GM23338 (cell line): ENCODE measurements at regions not wholly inside any gene's neighbourhood (a gene's known extent, or its start where the extent isn't known, plus 50 kb on each side); places are given as distances from the start of the nearest gene placed in this dataset.

Source experiments
- ATAC-seq: fragments of 200-7000 bp; cut with Tn5 transposase; 3 replicates; pipeline ENCODE4 v1.9.1; 2020
- DNase-seq: peaks from one replicate; pipeline ENCODE4 v3.0.0-alpha.2; 2015; ENCODE audit warnings: low spot score
- H2AFZ ChIP-seq: fragments of 200-600 bp; sonication (generic); 2 replicates; pipeline ENCODE4 v1.8.0; 2016; ENCODE audit warnings: antibody characterized with exemption, mild to moderate bottlenecking, moderate library complexity
- H3F3A ChIP-seq: fragments of 200-600 bp; sonication (generic); replicated peaks from 2 replicates; pipeline ENCODE4 v1.8.0; 2017; ENCODE audit warnings: antibody characterized with exemption, mixed run types, low read depth
- H3K27ac ChIP-seq: fragments of 200-600 bp; sonication (generic); 2 replicates; pipeline ENCODE4 v1.6.1; 2016; ENCODE audit warnings: low read depth
- H3K27me3 ChIP-seq: fragments of 200-600 bp; sonication (generic); 2 replicates; pipeline ENCODE4 v1.8.0; 2016; ENCODE audit warnings: mild to moderate bottlenecking, mixed run types, moderate library complexity; ENCODE audit not compliant: insufficient read depth
- H3K36me3 ChIP-seq: fragments of 200-600 bp; sonication (generic); 2 replicates; pipeline ENCODE4 v1.8.0; 2016; ENCODE audit warnings: mild to moderate bottlenecking; ENCODE audit not compliant: insufficient read depth
- H3K4me1 ChIP-seq: fragments of 200-600 bp; sonication (generic); 2 replicates; pipeline ENCODE4 v1.8.0; 2016; ENCODE audit warnings: mild to moderate bottlenecking, moderate library complexity; ENCODE audit not compliant: insufficient read depth
- H3K4me2 ChIP-seq: fragments of 200-600 bp; sonication (generic); 2 replicates; pipeline ENCODE4 v1.7.1; 2017; ENCODE audit warnings: mixed run types
- H3K4me3 ChIP-seq: fragments of 200-600 bp; sonication (generic); 2 replicates; pipeline ENCODE4 v1.6.1; 2016; ENCODE audit warnings: mixed run types
- H3K79me2 ChIP-seq: fragments of 200-600 bp; sonication (generic); replicated peaks from 2 replicates; pipeline ENCODE4 v1.8.0; 2017; ENCODE audit warnings: mild to moderate bottlenecking; ENCODE audit not compliant: insufficient read depth
- H3K9me2 ChIP-seq: fragments of 200-600 bp; sonication (generic); 2 replicates; pipeline ENCODE4 v1.8.0; 2017; ENCODE audit not compliant: insufficient read depth
- H4K20me1 ChIP-seq: fragments of 200-600 bp; sonication (generic); replicated peaks from 2 replicates; pipeline ENCODE4 v1.8.0; 2017; ENCODE audit warnings: mild to moderate bottlenecking; ENCODE audit not compliant: insufficient read depth
- H3K27ac Mint-ChIP-seq: 2 replicates; pipeline ENCODE4 v1.8.0; 2020; ENCODE audit warnings: inconsistent platforms, mild to moderate bottlenecking, moderate library complexity, mixed read lengths
- H3K27me3 Mint-ChIP-seq: 3 replicates; pipeline ENCODE4 v1.8.0; 2022; ENCODE audit warnings: low read depth, mild to moderate bottlenecking, moderate library complexity, mixed read lengths, inconsistent platforms; ENCODE audit not compliant: insufficient read depth, poor library complexity
- H3K36me3 Mint-ChIP-seq: 3 replicates; pipeline ENCODE4 v1.8.0; 2021; ENCODE audit warnings: low read depth, mild to moderate bottlenecking, inconsistent platforms, moderate library complexity, mixed read lengths
- H3K4me1 Mint-ChIP-seq: 3 replicates; pipeline ENCODE4 v1.8.0; 2020; ENCODE audit warnings: mild to moderate bottlenecking, inconsistent platforms, mixed read lengths
- H3K4me3 Mint-ChIP-seq: 3 replicates; pipeline ENCODE4 v1.8.0; 2021; ENCODE audit warnings: moderate library complexity, mild to moderate bottlenecking, inconsistent platforms, mixed read lengths
- H3K9me3 Mint-ChIP-seq: 3 replicates; pipeline ENCODE4 v1.8.0; 2020; ENCODE audit warnings: moderate library complexity, mild to moderate bottlenecking, inconsistent platforms, mixed read lengths
- CREB1 ChIP-seq: fragments of 250-450 bp; sonication (Bioruptor Pico); IDR thresholded peaks from 2 replicates; pipeline ENCODE4 v1.5.0; 2020; ENCODE audit warnings: low read depth, mild to moderate bottlenecking, moderate library complexity
- CTCF ChIP-seq, 2 experiments: fragments of 200-600 bp in 1 of 2; sonication (generic) in 1 of 2; conservative IDR thresholded peaks; 2 replicates each; pipeline versions ENCODE4 v1.5.1 to v1.6.1; 2016 to 2017; ENCODE audit warnings: antibody characterized with exemption in 2 of 2, low read depth in 2 of 2, mild to moderate bottlenecking in 2 of 2, moderate library complexity in 1 of 2
- ETS1 ChIP-seq: IDR thresholded peaks from 2 replicates; pipeline ENCODE4 v1.6.1; 2016; ENCODE audit warnings: antibody characterized with exemption
- EZH2 ChIP-seq: fragments of 200-600 bp; sonication (generic); IDR thresholded peaks from one replicate; pipeline ENCODE4 v1.8.0; 2017; ENCODE audit warnings: antibody characterized with exemption, mild to moderate bottlenecking, low read depth; ENCODE audit not compliant: unreplicated experiment
- EZH2phosphoT487 ChIP-seq: fragments of 200-600 bp; sonication (generic); IDR thresholded peaks from one replicate; pipeline ENCODE4 v1.8.1; 2018; ENCODE audit warnings: antibody characterized with exemption; ENCODE audit not compliant: unreplicated experiment
- JUNB ChIP-seq: IDR thresholded peaks from one replicate; pipeline ENCODE4 v1.6.1; 2016; ENCODE audit warnings: antibody characterized with exemption; ENCODE audit not compliant: unreplicated experiment
- POLR2AphosphoS5 ChIP-seq: IDR thresholded peaks from 2 replicates; pipeline ENCODE4 v1.6.1; 2016; ENCODE audit warnings: antibody characterized with exemption, low read depth
- STAT1 ChIP-seq: IDR thresholded peaks from one replicate; pipeline ENCODE4 v1.6.1; 2016; ENCODE audit warnings: antibody characterized with exemption; ENCODE audit not compliant: unreplicated experiment
- ZNF114 ChIP-seq: fragments of 250-450 bp; sonication (Bioruptor Pico); IDR thresholded peaks from 2 replicates; pipeline ENCODE4 v1.5.0; 2020; ENCODE audit warnings: mild to moderate bottlenecking, moderate library complexity
- ZNF331 ChIP-seq: fragments of 250-450 bp; sonication (Bioruptor Pico); IDR thresholded peaks from 2 replicates; pipeline ENCODE4 v1.5.0; 2020; ENCODE audit warnings: low read depth, mild to moderate bottlenecking, moderate library complexity
- TF ChIP-seq, protein P1 (sequence below): fragments of 250-450 bp; sonication (Bioruptor Pico); IDR thresholded peaks from 2 replicates; pipeline ENCODE4 v1.5.0; 2020; ENCODE audit warnings: mild to moderate bottlenecking, moderate library complexity

DNA sequence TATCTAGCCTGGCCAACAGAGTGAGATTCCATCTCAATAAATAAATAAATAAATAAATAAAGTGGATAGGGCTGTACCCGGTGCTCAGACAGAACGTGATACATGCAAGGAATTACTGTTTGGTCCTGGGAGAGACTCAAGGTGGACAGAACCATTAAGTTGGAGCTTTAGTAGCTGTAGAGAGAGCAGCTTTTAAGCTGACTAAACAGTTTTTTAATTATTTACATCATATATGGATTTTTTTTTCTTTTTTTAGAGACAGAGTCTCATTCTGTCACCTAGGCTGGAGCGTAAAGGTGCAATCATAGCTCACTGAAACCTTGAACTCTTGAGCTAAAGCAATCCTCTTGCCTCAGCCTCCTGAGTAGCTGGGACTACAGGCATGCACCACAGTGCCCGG, 92.5 kb upstream of the ATP6AP2 start (continued):
- TF ChIP-seq ETS1, result no peak
- TF ChIP-seq ZNF114 (CRISPR knock-in tag), result no peak
- no peak for TF ChIP-seq EZH2phosphoT487
- TF ChIP-seq JUNB, result no peak

GRCh38 chrX:40485973-40486372, 94.8 kb upstream of the ATP6AP2 start:
- no peak overlapping the region for H3K27ac ChIP-seq
- H2AFZ ChIP-seq, result no peak overlapping the region
- no peaks in the 10 kb centered on the region for H3K79me2 ChIP-seq
- TF ChIP-seq CTCF (conservative IDR thresholded peaks at IDR 0.05; ENCODE audit: low read depth in 2 of 2), result 0 out of 4 replicates have a peak, but pooled peaks of 1 of the 2 experiments have one; percentile 9
- TF ChIP-seq STAT1, result no peak
- no peaks in the 10 kb centered on the region for H4K20me1 ChIP-seq
- peaks cover 15% of the 10 kb centered on the region; the same call in 2 of the 3 replicates for H3K4me1 Mint-ChIP-seq
- no peak for DNase-seq
- H3K27me3 Mint-ChIP-seq, result peaks cover 2% of the 10 kb centered on the region
- no peaks in the 10 kb centered on the region for H3K27me3 ChIP-seq
- 0 out of 2 replicates have a peak, but pooled peaks cover 3% of the 10 kb centered on the region for H3F3A ChIP-seq
- H3K4me1 ChIP-seq, result no peaks in the 10 kb centered on the region
- H3K9me3 Mint-ChIP-seq, result peaks cover 7% of the 10 kb centered on the region; the same call in 1 of the 3 replicates
- H3K4me3 Mint-ChIP-seq, result no peak overlapping the region
- no peak overlapping the region for H3K27ac Mint-ChIP-seq
- peaks cover 5% of the 10 kb centered on the region; the same call in 2 of the 3 replicates for H3K36me3 Mint-ChIP-seq
- ATAC-seq, result no peak
- H3K36me3 ChIP-seq, result no peaks in the 10 kb centered on the region
- H3K4me3 ChIP-seq, result no peak overlapping the region
- no peaks in the 10 kb centered on the region for H3K9me2 ChIP-seq
- no peak overlapping the region for H3K4me2 ChIP-seq

- H3K4me1 ChIP-seq, result no peaks in the 10 kb centered on the region
- peak overlapping the region; percentile 84; the same call in 1 of the 2 replicates for H3K27ac ChIP-seq
- peaks cover 7% of the 10 kb centered on the region; the same call in 1 of the 3 replicates for H3K9me3 Mint-ChIP-seq
- H3K79me2 ChIP-seq, result no peaks in the 10 kb centered on the region
- H3K27me3 ChIP-seq, result no peaks in the 10 kb centered on the region
- no peaks in the 10 kb centered on the region for H3K36me3 ChIP-seq
- ATAC-seq, result no peak
- H3F3A ChIP-seq, result 0 out of 2 replicates have a peak, but pooled peaks cover 3% of the 10 kb centered on the region
- H3K27me3 Mint-ChIP-seq, result peaks cover 3% of the 10 kb centered on the region
- H3K4me2 ChIP-seq, result no peak overlapping the region; the same call in 1 of the 2 replicates
- H3K4me3 Mint-ChIP-seq, result no peak overlapping the region
- H3K36me3 Mint-ChIP-seq, result peaks cover 5% of the 10 kb centered on the region; the same call in 2 of the 3 replicates
- DNase-seq, result no peak
- H3K27ac Mint-ChIP-seq, result peak overlapping the region; percentile 86
- no peak overlapping the region for H3K4me3 ChIP-seq
- H3K9me2 ChIP-seq, result no peaks in the 10 kb centered on the region
- H2AFZ ChIP-seq, result no peak overlapping the region
- peaks cover 13% of the 10 kb centered on the region; the same call in 2 of the 3 replicates for H3K4me1 Mint-ChIP-seq
- H4K20me1 ChIP-seq, result no peaks in the 10 kb centered on the region
- TF ChIP-seq ZNF331 (no peak), POLR2AphosphoS5 (no peak), STAT1 (no peak), EZH2 (no peak), CREB1 (no peak)
- TF ChIP-seq, protein P1, sequence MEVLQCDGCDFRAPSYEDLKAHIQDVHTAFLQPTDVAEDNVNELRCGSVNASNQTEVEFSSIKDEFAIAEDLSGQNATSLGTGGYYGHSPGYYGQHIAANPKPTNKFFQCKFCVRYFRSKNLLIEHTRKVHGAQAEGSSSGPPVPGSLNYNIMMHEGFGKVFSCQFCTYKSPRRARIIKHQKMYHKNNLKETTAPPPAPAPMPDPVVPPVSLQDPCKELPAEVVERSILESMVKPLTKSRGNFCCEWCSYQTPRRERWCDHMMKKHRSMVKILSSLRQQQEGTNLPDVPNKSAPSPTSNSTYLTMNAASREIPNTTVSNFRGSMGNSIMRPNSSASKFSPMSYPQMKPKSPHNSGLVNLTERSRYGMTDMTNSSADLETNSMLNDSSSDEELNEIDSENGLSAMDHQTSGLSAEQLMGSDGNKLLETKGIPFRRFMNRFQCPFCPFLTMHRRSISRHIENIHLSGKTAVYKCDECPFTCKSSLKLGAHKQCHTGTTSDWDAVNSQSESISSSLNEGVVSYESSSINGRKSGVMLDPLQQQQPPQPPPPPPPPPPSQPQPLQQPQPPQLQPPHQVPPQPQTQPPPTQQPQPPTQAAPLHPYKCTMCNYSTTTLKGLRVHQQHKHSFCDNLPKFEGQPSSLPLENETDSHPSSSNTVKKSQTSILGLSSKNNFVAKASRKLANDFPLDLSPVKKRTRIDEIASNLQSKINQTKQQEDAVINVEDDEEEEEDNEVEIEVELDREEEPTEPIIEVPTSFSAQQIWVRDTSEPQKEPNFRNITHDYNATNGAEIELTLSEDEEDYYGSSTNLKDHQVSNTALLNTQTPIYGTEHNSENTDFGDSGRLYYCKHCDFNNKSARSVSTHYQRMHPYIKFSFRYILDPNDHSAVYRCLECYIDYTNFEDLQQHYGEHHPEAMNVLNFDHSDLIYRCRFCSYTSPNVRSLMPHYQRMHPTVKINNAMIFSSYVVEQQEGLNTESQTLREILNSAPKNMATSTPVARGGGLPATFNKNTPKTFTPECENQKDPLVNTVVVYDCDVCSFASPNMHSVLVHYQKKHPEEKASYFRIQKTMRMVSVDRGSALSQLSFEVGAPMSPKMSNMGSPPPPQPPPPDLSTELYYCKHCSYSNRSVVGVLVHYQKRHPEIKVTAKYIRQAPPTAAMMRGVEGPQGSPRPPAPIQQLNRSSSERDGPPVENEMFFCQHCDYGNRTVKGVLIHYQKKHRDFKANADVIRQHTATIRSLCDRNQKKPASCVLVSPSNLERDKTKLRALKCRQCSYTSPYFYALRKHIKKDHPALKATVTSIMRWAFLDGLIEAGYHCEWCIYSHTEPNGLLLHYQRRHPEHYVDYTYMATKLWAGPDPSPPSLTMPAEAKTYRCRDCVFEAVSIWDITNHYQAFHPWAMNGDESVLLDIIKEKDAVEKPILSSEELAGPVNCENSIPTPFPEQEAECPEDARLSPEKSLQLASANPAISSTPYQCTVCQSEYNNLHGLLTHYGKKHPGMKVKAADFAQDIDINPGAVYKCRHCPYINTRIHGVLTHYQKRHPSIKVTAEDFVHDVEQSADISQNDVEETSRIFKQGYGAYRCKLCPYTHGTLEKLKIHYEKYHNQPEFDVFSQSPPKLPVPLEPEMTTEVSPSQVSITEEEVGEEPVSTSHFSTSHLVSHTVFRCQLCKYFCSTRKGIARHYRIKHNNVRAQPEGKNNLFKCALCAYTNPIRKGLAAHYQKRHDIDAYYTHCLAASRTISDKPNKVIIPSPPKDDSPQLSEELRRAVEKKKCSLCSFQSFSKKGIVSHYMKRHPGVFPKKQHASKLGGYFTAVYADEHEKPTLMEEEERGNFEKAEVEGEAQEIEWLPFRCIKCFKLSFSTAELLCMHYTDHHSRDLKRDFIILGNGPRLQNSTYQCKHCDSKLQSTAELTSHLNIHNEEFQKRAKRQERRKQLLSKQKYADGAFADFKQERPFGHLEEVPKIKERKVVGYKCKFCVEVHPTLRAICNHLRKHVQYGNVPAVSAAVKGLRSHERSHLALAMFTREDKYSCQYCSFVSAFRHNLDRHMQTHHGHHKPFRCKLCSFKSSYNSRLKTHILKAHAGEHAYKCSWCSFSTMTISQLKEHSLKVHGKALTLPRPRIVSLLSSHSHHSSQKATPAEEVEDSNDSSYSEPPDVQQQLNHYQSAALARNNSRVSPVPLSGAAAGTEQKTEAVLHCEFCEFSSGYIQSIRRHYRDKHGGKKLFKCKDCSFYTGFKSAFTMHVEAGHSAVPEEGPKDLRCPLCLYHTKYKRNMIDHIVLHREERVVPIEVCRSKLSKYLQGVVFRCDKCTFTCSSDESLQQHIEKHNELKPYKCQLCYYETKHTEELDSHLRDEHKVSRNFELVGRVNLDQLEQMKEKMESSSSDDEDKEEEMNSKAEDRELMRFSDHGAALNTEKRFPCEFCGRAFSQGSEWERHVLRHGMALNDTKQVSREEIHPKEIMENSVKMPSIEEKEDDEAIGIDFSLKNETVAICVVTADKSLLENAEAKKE (CRISPR knock-in tag), result no peak
These were observed 95.5 kb upstream of the ATP6AP2 start for GRCh38 chrX:40485102-40485826.
